ENCODE measurements at regions not wholly inside any gene's neighbourhood (a gene's known extent, or its start where the extent isn't known, plus 50 kb on each side); places are given as distances from the start of the nearest gene placed in this dataset.

GRCh38 chr7:46547044-46547443, 626.0 kb upstream of the IGFBP3 start:
- H3K36me3 ChIP-seq, result no peaks in the 10 kb centered on the region
- H3K4me3 ChIP-seq (ENCODE audit: low read depth, low read length), result no peak overlapping the region
- no peak for DNase-seq
- H3K9me3 ChIP-seq, result no peaks in the 10 kb centered on the region
- TF ChIP-seq, protein P1, sequence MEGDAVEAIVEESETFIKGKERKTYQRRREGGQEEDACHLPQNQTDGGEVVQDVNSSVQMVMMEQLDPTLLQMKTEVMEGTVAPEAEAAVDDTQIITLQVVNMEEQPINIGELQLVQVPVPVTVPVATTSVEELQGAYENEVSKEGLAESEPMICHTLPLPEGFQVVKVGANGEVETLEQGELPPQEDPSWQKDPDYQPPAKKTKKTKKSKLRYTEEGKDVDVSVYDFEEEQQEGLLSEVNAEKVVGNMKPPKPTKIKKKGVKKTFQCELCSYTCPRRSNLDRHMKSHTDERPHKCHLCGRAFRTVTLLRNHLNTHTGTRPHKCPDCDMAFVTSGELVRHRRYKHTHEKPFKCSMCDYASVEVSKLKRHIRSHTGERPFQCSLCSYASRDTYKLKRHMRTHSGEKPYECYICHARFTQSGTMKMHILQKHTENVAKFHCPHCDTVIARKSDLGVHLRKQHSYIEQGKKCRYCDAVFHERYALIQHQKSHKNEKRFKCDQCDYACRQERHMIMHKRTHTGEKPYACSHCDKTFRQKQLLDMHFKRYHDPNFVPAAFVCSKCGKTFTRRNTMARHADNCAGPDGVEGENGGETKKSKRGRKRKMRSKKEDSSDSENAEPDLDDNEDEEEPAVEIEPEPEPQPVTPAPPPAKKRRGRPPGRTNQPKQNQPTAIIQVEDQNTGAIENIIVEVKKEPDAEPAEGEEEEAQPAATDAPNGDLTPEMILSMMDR (IDR thresholded peaks at IDR 0.05; ENCODE audit: low read depth, low read length), result no peak
- no peaks in the 10 kb centered on the region for H3K27me3 ChIP-seq
- H3K4me1 ChIP-seq, result peaks cover 8% of the 10 kb centered on the region; the same call in 1 of the 2 replicates

GRCh38 chr7:46545790-46546189, 624.7 kb upstream of the IGFBP3 start:
- Histone ChIP-seq H3K4me3 (ENCODE audit: low read depth, low read length) (no peak overlapping the region), H3K9me3 (no peaks in the 10 kb centered on the region), H3K4me1 (peaks cover 8% of the 10 kb centered on the region; the same call in 1 of the 2 replicates), H3K27me3 (no peaks in the 10 kb centered on the region), H3K36me3 (no peaks in the 10 kb centered on the region)
- TF ChIP-seq, protein P1 (IDR thresholded peaks at IDR 0.05; ENCODE audit: low read depth, low read length), result no peak
- DNase-seq, result no peak

DNA sequence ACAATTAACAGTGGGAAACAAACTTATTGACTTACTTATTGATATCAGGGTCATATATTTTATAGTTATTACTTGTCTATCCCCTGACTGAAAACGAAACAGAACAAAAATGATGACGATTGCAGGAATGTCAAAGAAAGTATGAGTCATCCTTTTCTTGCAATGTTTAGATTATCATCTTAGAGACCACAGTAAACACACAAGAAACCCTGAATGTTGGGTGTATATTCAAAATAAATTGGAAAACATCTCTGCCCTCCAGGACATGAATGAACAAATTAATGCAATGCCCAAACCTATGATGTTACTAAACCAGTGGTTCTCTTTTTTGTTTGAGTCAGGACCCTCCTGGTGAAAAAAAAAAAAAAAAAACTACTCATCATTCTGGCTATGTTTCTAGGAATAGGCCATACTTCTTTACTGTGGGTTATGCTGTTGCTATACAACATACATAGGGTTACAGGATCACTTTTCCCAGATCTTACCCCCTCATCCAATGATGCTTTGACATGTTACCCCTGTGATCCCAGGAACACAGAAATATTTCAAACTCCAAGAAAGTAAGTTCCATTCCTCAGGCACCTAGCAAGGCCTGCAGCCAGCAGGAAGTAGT, 623.4 kb upstream of the IGFBP3 start:
- no peak for DNase-seq
- no peaks in the 10 kb centered on the region for H3K36me3 ChIP-seq
- TF ChIP-seq, protein P1 (IDR thresholded peaks at IDR 0.05; ENCODE audit: low read depth, low read length), result no peak

GRCh38 chr7:46542076-46542475, 621.0 kb upstream of the IGFBP3 start:
- TF ChIP-seq, protein P1 (IDR thresholded peaks at IDR 0.05; ENCODE audit: low read depth, low read length), result no peak
- no peaks in the 10 kb centered on the region for H3K27me3 ChIP-seq
- DNase-seq, result no peak
- H3K4me3 ChIP-seq (ENCODE audit: low read depth, low read length), result no peak overlapping the region
- H3K4me1 ChIP-seq, result peaks cover 8% of the 10 kb centered on the region; the same call in 1 of the 2 replicates
- H3K36me3 ChIP-seq, result no peaks in the 10 kb centered on the region
- H3K9me3 ChIP-seq, result no peaks in the 10 kb centered on the region

More for the DNA sequence above, 623.4 kb upstream of the IGFBP3 start:
- Histone ChIP-seq H3K9me3 (no peaks in the 10 kb centered on the region), H3K4me1 (peaks cover 8% of the 10 kb centered on the region; the same call in 1 of the 2 replicates), H3K4me3 (ENCODE audit: low read depth, low read length) (no peak overlapping the region), H3K27me3 (no peaks in the 10 kb centered on the region)

GRCh38 chr7:46539892-46540483, 618.9 kb upstream of the IGFBP3 start:
- Histone ChIP-seq H3K4me1 (peaks cover 8% of the 10 kb centered on the region; the same call in 1 of the 2 replicates), H3K36me3 (no peaks in the 10 kb centered on the region), H3K4me3 (ENCODE audit: low read depth, low read length) (no peak overlapping the region), H3K27me3 (no peaks in the 10 kb centered on the region), H3K9me3 (no peaks in the 10 kb centered on the region)
- TF ChIP-seq, protein P1 (IDR thresholded peaks at IDR 0.05; ENCODE audit: low read depth, low read length), result no peak
- no peak for DNase-seq

All from BE2C (cell line).